NCI-H1930 (cell line): ENCODE measurements at regions not wholly inside any gene's neighbourhood (a gene's known extent, or its start where the extent isn't known, plus 50 kb on each side); places are given as distances from the start of the nearest gene placed in this dataset.
"Not testable (repeated sequence)": the region's sequence is repeated elsewhere in the genome, so short reads cannot be mapped to it uniquely, and the experiment has no call there.

Experiments
- DNase-seq, 2 experiments: peaks; one replicate each; lab custom pipeline; 2025; lab: John Stamatoyannopoulos, UW

- no peak for DNase-seq
Observed at GRCh38 chr2:57296795-57297517, 749.6 kb upstream of the VRK2 start.

GRCh38 chr2:57313678-57314077 lies 732.9 kb upstream of the VRK2 start:
- DNase-seq, result no peak

DNA sequence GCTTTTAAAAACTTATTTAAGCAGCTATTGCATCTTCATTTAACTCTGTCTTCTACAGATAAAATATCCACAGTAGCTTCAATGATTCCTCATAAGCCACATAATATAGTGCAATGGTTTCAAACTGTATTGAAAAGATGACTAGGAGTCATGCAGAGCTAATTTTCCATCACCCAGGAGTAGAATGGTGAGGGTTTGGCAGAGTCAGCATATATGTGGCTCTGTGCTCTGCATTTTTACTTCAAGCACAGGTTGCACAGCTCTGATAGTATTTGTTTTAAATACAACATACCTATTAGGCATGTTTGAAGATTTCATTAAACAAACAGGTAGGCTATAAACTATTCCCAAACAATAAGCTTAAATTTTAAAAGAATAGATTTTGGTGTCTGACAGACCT lies 731.9 kb upstream of the VRK2 start:
- DNase-seq, result no peak

- no peak for DNase-seq
Observed at GRCh38 chr2:57330447-57330846, 716.2 kb upstream of the VRK2 start.

DNA sequence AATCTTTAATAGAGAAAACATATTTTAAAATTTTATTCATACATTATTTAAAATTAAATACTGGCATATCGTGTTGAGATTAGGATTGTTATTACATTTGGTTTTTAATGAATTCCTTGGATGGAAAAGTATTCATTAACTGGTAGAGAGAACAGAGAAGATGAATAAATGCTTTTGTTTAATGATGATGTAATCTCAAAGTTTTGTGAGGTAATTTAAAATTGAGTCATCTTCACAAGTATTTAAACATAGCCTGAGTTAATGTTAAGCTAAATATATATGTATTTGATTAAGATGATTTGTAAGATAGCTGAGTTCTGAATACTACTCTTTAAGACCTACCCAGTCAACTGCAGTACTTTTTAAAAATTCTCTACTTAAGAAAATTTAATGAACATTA lies 713.4 kb upstream of the VRK2 start:
- no peak for DNase-seq

GRCh38 chr2:57343391-57344006 lies 703.1 kb upstream of the VRK2 start:
- DNase-seq, result no peak

DNA sequence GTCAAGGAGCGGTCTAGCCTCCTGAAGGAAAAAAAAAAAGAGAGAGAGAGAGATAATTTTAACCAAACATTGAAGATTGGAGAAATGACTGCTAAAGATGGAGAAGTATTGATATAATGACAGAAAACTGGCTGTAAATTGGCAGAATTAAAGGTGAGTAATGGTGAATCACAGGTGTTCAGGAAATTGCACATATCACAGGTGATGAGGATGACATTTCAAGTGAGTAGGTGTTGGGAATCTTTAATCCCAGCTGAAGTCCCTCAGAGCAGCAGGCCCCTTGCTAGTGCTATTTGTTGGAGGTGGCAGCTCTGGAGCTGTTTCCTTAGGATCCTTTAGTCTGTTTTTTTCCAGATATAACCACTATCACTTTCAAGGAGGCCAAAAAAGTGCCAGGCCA lies 678.4 kb upstream of the VRK2 start:
- no peak for DNase-seq

GRCh38 chr2:57370882-57371585 lies 675.6 kb upstream of the VRK2 start:
- no peak for DNase-seq

- DNase-seq, result no peak
Observed at GRCh38 chr2:57372237-57372984, 674.2 kb upstream of the VRK2 start.

DNA sequence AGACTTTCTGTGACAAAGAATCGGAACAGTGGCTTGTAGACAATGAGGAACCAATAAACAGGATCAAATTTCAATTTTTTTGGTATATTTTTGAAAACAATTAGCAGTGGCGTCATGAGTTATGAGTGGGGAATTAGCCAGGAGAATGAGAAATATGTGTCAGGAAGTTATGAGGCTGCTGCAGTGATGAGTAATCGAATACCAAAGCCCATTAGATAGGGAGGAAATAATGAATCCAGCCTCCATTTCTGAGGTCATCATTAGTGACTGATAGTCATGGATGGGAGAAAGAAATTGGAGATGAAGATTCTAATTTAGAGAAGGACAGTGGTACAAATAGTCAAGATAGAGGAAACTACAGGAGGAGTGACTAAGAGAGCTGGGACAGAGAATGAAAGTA lies 673.1 kb upstream of the VRK2 start:
- DNase-seq, result no peak

- DNase-seq, result no peak
Observed at GRCh38 chr2:57376985-57377384, 669.6 kb upstream of the VRK2 start.

- no peak for DNase-seq
Observed at GRCh38 chr2:57386305-57386704, 660.3 kb upstream of the VRK2 start.

GRCh38 chr2:57396355-57397098 lies 650.1 kb upstream of the VRK2 start:
- no peak for DNase-seq

DNA sequence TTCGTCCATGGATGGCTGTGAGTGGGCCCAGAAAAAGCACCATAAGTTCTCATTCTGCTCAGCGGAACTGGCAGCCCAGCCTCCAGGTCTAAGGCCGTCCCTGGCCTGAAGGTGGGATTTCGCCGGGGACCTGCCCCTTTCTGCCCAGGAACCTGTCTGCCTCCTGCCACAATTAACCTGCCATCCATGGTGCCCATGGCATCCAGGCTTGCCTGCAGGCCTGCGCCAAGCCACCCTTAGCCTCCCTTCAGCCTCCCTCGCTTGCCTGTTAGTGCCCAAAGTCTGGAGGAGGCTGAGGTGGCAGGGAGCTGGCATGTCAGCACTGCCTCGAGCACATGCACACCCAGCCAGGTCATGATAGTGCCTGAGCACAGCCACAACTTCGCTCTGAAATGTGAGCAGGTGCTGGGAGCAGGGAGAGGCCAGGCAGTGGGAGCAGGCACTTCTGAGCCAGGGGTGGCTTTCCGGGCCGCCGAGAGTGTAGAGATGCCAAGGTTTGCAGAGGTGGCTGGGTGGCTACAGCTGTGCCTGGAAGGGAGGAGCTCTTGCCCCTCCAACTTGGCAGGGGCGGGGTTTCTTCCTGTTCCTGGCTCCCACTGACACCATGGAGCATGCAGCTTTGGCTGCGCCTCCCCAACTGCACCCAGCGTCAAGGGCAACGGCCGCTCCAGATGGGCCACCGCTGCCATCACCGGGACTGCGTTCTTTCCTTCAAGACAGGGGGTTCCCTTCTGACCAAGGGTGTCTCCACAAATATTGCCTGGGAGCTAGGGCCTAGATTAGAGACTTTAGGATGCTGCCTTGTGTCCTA lies 648.9 kb upstream of the VRK2 start:
- no peak for DNase-seq

- DNase-seq, result no peak
Observed at GRCh38 chr2:57399057-57399456, 647.5 kb upstream of the VRK2 start.

DNA sequence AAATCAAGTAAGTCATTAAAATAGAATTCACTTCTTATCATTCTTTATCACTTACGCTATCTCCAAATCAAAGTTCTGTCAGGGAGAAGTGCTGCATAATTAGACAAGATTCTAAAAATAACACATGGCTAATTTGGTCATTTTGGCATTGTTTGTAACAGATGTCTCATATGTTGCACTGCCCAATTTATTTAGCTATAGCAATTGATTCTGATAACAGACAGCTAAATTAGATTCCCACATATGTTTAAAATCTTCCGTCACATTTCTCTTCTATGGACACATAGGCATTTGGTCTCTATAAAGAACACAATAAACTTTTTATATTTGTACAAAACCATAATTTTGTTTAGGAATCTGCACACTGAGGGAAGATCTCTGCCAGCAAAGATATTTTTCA lies 644.5 kb upstream of the VRK2 start:
- no peak for DNase-seq

GRCh38 chr2:57402755-57403154 lies 643.9 kb upstream of the VRK2 start:
- no peak for DNase-seq

- no peak for DNase-seq
Observed at GRCh38 chr2:57407772-57408201, 638.8 kb upstream of the VRK2 start.

GRCh38 chr2:57408587-57408986 lies 638.0 kb upstream of the VRK2 start:
- no peak for DNase-seq

DNA sequence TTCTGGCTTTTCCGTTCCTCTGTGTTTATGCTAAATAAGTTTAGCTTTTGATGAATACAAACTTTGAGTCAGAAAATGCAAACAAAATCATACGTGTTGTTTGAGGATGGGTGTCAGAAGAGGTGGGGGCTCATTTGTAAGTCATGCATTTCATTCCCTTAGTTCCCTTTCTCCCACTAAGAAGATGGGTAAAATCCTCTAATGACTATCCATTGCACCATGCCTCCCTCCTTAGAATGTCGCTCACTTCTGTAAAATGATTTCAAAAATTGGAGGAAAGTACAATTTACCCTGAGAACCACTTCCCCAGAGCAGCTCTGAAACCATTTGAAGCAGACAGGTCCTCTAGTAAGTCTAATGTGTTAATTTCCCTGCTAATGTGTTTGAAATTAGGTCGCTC lies 629.6 kb upstream of the VRK2 start:
- DNase-seq, result no peak

GRCh38 chr2:57418859-57419346 lies 627.7 kb upstream of the VRK2 start:
- not testable (repeated sequence) for DNase-seq
